A673 (cell line): ENCODE measurements at regions not wholly inside any gene's neighbourhood (a gene's known extent, or its start where the extent isn't known, plus 50 kb on each side); places are given as distances from the start of the nearest gene placed in this dataset.

Source experiments
- BruUV-seq: library from RNA; stranded (reverse); fragments of 400-500 nt; replicated peaks from 2 replicates; lab custom pipeline; 2021; lab: Mats Ljungman, UMichigan
- CTCF ChIA-PET: fragments of 300-600 bp; sonication (Branson Sonifier 250); formaldehyde crosslinking; loops from one replicate; lab custom pipeline; 2022; ENCODE audit warnings: antibody characterized with exemption; lab: Charles Lee
- POLR2A ChIA-PET: fragments of 300-600 bp; sonication (Branson Sonifier 250); formaldehyde crosslinking; loops from one replicate; lab custom pipeline; 2022; ENCODE audit warnings: antibody characterized with exemption; ENCODE audit not compliant: low non-redundant PET; lab: Charles Lee
- DNase-seq: peaks from one replicate; pipeline ENCODE4 v3.0.0-alpha.2; 2015; ENCODE audit warnings: low spot score
- H3K27ac ChIP-seq: fragments of 200-600 bp; sonication (generic); 2 replicates; pipeline ENCODE4 v1.5.1; 2016; ENCODE audit warnings: mixed run types, low read depth, mild to moderate bottlenecking, mixed read lengths, antibody characterized with exemption, low read length; ENCODE audit not compliant: poor library complexity, severe bottlenecking
- H3K27me3 ChIP-seq: fragments of 200-600 bp; sonication (generic); replicated peaks from 2 replicates; pipeline ENCODE4 v1.6.1; 2017; ENCODE audit warnings: mixed run types, low read depth, mild to moderate bottlenecking, mixed read lengths, antibody characterized with exemption, low read length; ENCODE audit not compliant: insufficient read depth, poor library complexity
- H3K36me3 ChIP-seq: fragments of 200-600 bp; sonication (generic); 2 replicates; pipeline ENCODE4 v1.6.1; 2016; ENCODE audit warnings: mixed run types, mild to moderate bottlenecking, mixed read lengths, antibody characterized with exemption, low read length; ENCODE audit not compliant: insufficient read depth, poor library complexity, severe bottlenecking
- H3K4me1 ChIP-seq: fragments of 200-600 bp; sonication (generic); 2 replicates; pipeline ENCODE4 v1.6.1; 2017; ENCODE audit warnings: mixed run types, mild to moderate bottlenecking, mixed read lengths, antibody characterized with exemption, low read length; ENCODE audit not compliant: insufficient read depth, poor library complexity, severe bottlenecking
- H3K4me3 ChIP-seq: fragments of 200-600 bp; sonication (generic); 2 replicates; pipeline ENCODE4 v1.5.1; 2016; ENCODE audit warnings: low read depth, mixed run types, mild to moderate bottlenecking, mixed read lengths, low read length; ENCODE audit not compliant: poor library complexity, severe bottlenecking
- H3K9me3 ChIP-seq: fragments of 200-600 bp; sonication (generic); 2 replicates; pipeline ENCODE4 v1.6.1; 2016; ENCODE audit warnings: mixed run types, low read depth, mild to moderate bottlenecking, mixed read lengths, antibody characterized with exemption, low read length; ENCODE audit not compliant: poor library complexity, severe bottlenecking
- CTCF ChIP-seq: fragments of 300-800, 200-600 bp; sonication (generic); conservative IDR thresholded peaks from 2 replicates; pipeline ENCODE4 v1.5.1; 2017; ENCODE audit warnings: low read depth, mild to moderate bottlenecking, antibody characterized with exemption, low read length, moderate library complexity, mixed read lengths
- EZH2 ChIP-seq: fragments of 200-600 bp; sonication (generic); IDR thresholded peaks from 2 replicates; pipeline ENCODE4 v1.6.1; 2017; ENCODE audit warnings: borderline replicate concordance, low read depth, mild to moderate bottlenecking, mixed read lengths, antibody characterized with exemption, low read length; ENCODE audit not compliant: poor library complexity, severe bottlenecking
- intact Hi-C: fragments of 100-400 bp; cut with micrococcal nuclease; formaldehyde crosslinking; loops from one replicate; pipeline ENCODE4 v1.10.0; 2022; ENCODE audit not compliant: unreplicated experiment

- Histone ChIP-seq H3K27me3 (no peaks in the 10 kb centered on the region), H3K27ac (no peak overlapping the region), H3K4me3 (no peak overlapping the region), H3K36me3 (no peaks in the 10 kb centered on the region), H3K4me1 (no peaks in the 10 kb centered on the region), H3K9me3 (no peaks in the 10 kb centered on the region)
- POLR2A ChIA-PET, result no interaction called here
- intact Hi-C loops, result no loop called here
- TF ChIP-seq CTCF (no peak), EZH2 (no peak)
- BruUV-seq, result no TSS peak
- CTCF ChIA-PET, result no interaction called here
- no peak for DNase-seq
These were observed 70.8 kb upstream of the FAM174A start for GRCh38 chr5:100464418-100464817.

- Histone ChIP-seq H3K9me3 (no peaks in the 10 kb centered on the region), H3K27ac (no peak overlapping the region), H3K4me3 (no peak overlapping the region), H3K4me1 (no peaks in the 10 kb centered on the region), H3K27me3 (no peaks in the 10 kb centered on the region), H3K36me3 (no peaks in the 10 kb centered on the region)
- no peak for DNase-seq
- no TSS peak for BruUV-seq
- TF ChIP-seq EZH2 (no peak), CTCF (no peak)
- intact Hi-C loops, result no loop called here
- ChIA-PET CTCF (no interaction called here), POLR2A (no interaction called here)
These were observed 78.6 kb upstream of the FAM174A start for GRCh38 chr5:100456615-100457014.

GRCh38 chr5:100452126-100452525, 83.0 kb upstream of the FAM174A start:
- no peak for DNase-seq
- Histone ChIP-seq H3K9me3 (no peaks in the 10 kb centered on the region), H3K36me3 (no peaks in the 10 kb centered on the region), H3K27me3 (no peaks in the 10 kb centered on the region), H3K4me3 (no peak overlapping the region), H3K4me1 (no peaks in the 10 kb centered on the region), H3K27ac (no peak overlapping the region)
- ChIA-PET POLR2A (no interaction called here), CTCF (no interaction called here)
- no TSS peak for BruUV-seq
- intact Hi-C loops, result no loop called here
- TF ChIP-seq EZH2, result no peak
- no peak for TF ChIP-seq CTCF
